IMR-90 (cell line): ENCODE measurements at regions not wholly inside any gene's neighbourhood (a gene's known extent, or its start where the extent isn't known, plus 50 kb on each side); places are given as distances from the start of the nearest gene placed in this dataset.

Experiments used
- ATAC-seq: fragments of 200-7000 bp; cut with Tn5 transposase; 2 replicates; pipeline ENCODE4 v1.9.1; 2020; ENCODE audit warnings: low read depth, mild to moderate bottlenecking, moderate library complexity
- BruUV-seq: library from RNA; stranded (reverse); fragments of 400-500 nt; replicated peaks from 2 replicates; lab custom pipeline; 2021; lab: Mats Ljungman, UMichigan
- CTCF ChIA-PET: fragments of 300-600 bp; formaldehyde crosslinking; extraction: SDS; loops from one replicate; lab custom pipeline; 2021; ENCODE audit warnings: antibody characterized with exemption; lab: Yijun Ruan, JAX
- POLR2A ChIA-PET: fragments of 300-600 bp; sonication (Branson Sonifier 250); formaldehyde crosslinking; loops from one replicate; lab custom pipeline; 2022; ENCODE audit warnings: antibody characterized with exemption; ENCODE audit not compliant: unreplicated experiment; lab: Charles Lee
- DNase-seq: peaks from one replicate; pipeline ENCODE4 v3.0.0; 2013
- H2AFZ ChIP-seq: replicated peaks from 2 replicates; pipeline ENCODE3; 2013; ENCODE audit warnings: low read length, mild to moderate bottlenecking; ENCODE audit not compliant: poor library complexity
- H2AK5ac ChIP-seq: 2 replicates; pipeline ENCODE4 v1.6.1; 2013; ENCODE audit warnings: low read depth, low read length, inconsistent platforms
- H2AK9ac ChIP-seq: replicated peaks from 2 replicates; pipeline ENCODE3; 2013; ENCODE audit warnings: mild to moderate bottlenecking, low read depth, low read length, moderate library complexity; ENCODE audit not compliant: poor library complexity
- H2BK120ac ChIP-seq: 2 replicates; pipeline ENCODE4 v1.6.1; 2013; ENCODE audit warnings: low read depth, low read length, inconsistent platforms
- H2BK15ac ChIP-seq: 3 replicates; pipeline ENCODE4 v1.6.1; 2013; ENCODE audit warnings: low read depth, low read length, inconsistent platforms
- H2BK20ac ChIP-seq: 2 replicates; pipeline ENCODE4 v1.6.1; 2013; ENCODE audit warnings: low read depth, mild to moderate bottlenecking, inconsistent platforms, low read length, moderate library complexity
- H2BK5ac ChIP-seq: 2 replicates; pipeline ENCODE4 v1.6.1; 2013; ENCODE audit warnings: mild to moderate bottlenecking, low read depth, low read length, inconsistent platforms; ENCODE audit not compliant: poor library complexity, severe bottlenecking
- H3K14ac ChIP-seq: replicated peaks from 2 replicates; pipeline ENCODE4 v1.6.1; 2013; ENCODE audit warnings: low read depth, low read length, inconsistent platforms
- H3K18ac ChIP-seq: 2 replicates; pipeline ENCODE4 v1.6.1; 2013; ENCODE audit warnings: low read depth, low read length, control low read depth
- H3K23ac ChIP-seq: 2 replicates; pipeline ENCODE4 v1.6.1; 2013; ENCODE audit warnings: low read depth, low read length, inconsistent platforms
- H3K27ac ChIP-seq: 2 replicates; pipeline ENCODE4 v1.5.1; 2013; ENCODE audit warnings: mild to moderate bottlenecking, control low read depth, low read length; ENCODE audit not compliant: insufficient read depth
- H3K27me3 ChIP-seq: 2 replicates; pipeline ENCODE4 v1.6.1; 2013; ENCODE audit warnings: low read length; ENCODE audit not compliant: control insufficient read depth, insufficient read depth
- H3K36me3 ChIP-seq: 2 replicates; pipeline ENCODE4 v1.6.1; 2013; ENCODE audit warnings: low read length, mixed read lengths; ENCODE audit not compliant: control insufficient read depth, insufficient read depth
- H3K4ac ChIP-seq: 2 replicates; pipeline ENCODE4 v1.6.1; 2013; ENCODE audit warnings: low read depth, low read length, inconsistent platforms
- H3K4me1 ChIP-seq: 2 replicates; pipeline ENCODE4 v1.6.1; 2013; ENCODE audit warnings: low read length, mixed read lengths; ENCODE audit not compliant: control insufficient read depth, insufficient read depth
- H3K4me2 ChIP-seq: 2 replicates; pipeline ENCODE4 v1.6.1; 2013; ENCODE audit warnings: low read depth, mild to moderate bottlenecking, control low read depth, low read length, moderate library complexity
- H3K4me3 ChIP-seq: 2 replicates; pipeline ENCODE4 v1.5.1; 2013; ENCODE audit warnings: low read depth, mild to moderate bottlenecking, control low read depth, low read length, moderate library complexity; ENCODE audit not compliant: insufficient read depth
- H3K56ac ChIP-seq: 2 replicates; pipeline ENCODE4 v1.6.1; 2013; ENCODE audit warnings: low read length, inconsistent platforms; ENCODE audit not compliant: insufficient read depth; ENCODE audit errors: extremely low read depth
- H3K79me1 ChIP-seq, 2 experiments: 2 replicates each; pipeline ENCODE4 v1.6.1; 2013; ENCODE audit warnings: low read length in 2 of 2, inconsistent platforms in 1 of 2, low read depth in 1 of 2
- H3K9ac ChIP-seq: 2 replicates; pipeline ENCODE4 v1.6.1; 2013; ENCODE audit warnings: low read depth, low read length, control low read depth
- H3K9me1 ChIP-seq: 2 replicates; pipeline ENCODE4 v1.6.1; 2013; ENCODE audit warnings: low read length, inconsistent platforms; ENCODE audit not compliant: insufficient read depth
- H3K9me3 ChIP-seq: 2 replicates; pipeline ENCODE4 v1.6.1; 2013; ENCODE audit warnings: low read length; ENCODE audit not compliant: control insufficient read depth, insufficient read depth
- H4K20me1 ChIP-seq: 2 replicates; pipeline ENCODE4 v1.6.1; 2013; ENCODE audit warnings: low read length, inconsistent platforms; ENCODE audit not compliant: insufficient read depth
- H4K5ac ChIP-seq: 2 replicates; pipeline ENCODE4 v1.6.1; 2013; ENCODE audit warnings: mild to moderate bottlenecking, low read depth, low read length, control low read depth
- H4K8ac ChIP-seq, 2 experiments: 2 replicates each; pipeline ENCODE4 v1.6.1; 2013; ENCODE audit warnings: low read depth in 2 of 2, low read length in 2 of 2, control low read depth in 1 of 2, inconsistent platforms in 1 of 2
- H4K91ac ChIP-seq: 2 replicates; pipeline ENCODE4 v1.6.1; 2013; ENCODE audit warnings: low read depth, low read length, inconsistent platforms; ENCODE audit not compliant: insufficient read depth
- CHD1 ChIP-seq: IDR thresholded peaks from 2 replicates; pipeline ENCODE4 v1.6.1; 2012; ENCODE audit warnings: low read depth, low read length, improper control_type of control experiment
- FOS ChIP-seq: fragments of 150-350 bp; IDR thresholded peaks from 2 replicates; pipeline ENCODE4 v1.6.1; 2016; ENCODE audit warnings: low read depth, low read length
- MAFK ChIP-seq: IDR thresholded peaks from 2 replicates; pipeline ENCODE4 v1.6.1; 2012; ENCODE audit warnings: low read depth, low read length, improper control_type of control experiment
- MXI1 ChIP-seq: IDR thresholded peaks from 2 replicates; pipeline ENCODE4 v1.6.1; 2012; ENCODE audit warnings: low read depth, mild to moderate bottlenecking, low read length, moderate library complexity, borderline replicate concordance
- RAD21 ChIP-seq: IDR thresholded peaks from 2 replicates; pipeline ENCODE4 v1.6.1; 2012; ENCODE audit warnings: low read length, improper control_type of control experiment
- RCOR1 ChIP-seq: IDR thresholded peaks from 2 replicates; pipeline ENCODE4 v1.6.1; 2012; ENCODE audit warnings: mild to moderate bottlenecking, low read length, improper control_type of control experiment; ENCODE audit not compliant: insufficient replicate concordance
- USF2 ChIP-seq: fragments of 150-350 bp; IDR thresholded peaks from 2 replicates; pipeline ENCODE4 v1.6.1; 2017; ENCODE audit warnings: mild to moderate bottlenecking, antibody characterized with exemption, low read length, low read depth
- WGBS, 2 experiments: methylation state at CpG; one replicate each; pipeline versions ENCODE4 v1.1.5 to v1.1.7; 2013; ENCODE audit warnings: missing lambda C conversion rate in 2 of 2; ENCODE audit not compliant: insufficient read length in 1 of 2; ENCODE audit errors: extremely low coverage in 2 of 2; 5-methylcytosine and 5-hydroxymethylcytosine counted together
- dilution Hi-C: fragments of 300-500 bp; cut with HindIII; formaldehyde crosslinking; loops from one replicate; pipeline ENCODE4 v1.14.3; 2018; ENCODE audit warnings: low sequenced_read_pairs; ENCODE audit not compliant: unreplicated experiment
- in situ Hi-C: fragments of 300-500 bp; cut with MboI; formaldehyde crosslinking; loops from 3 replicates; pipeline ENCODE4 v1.14.3; 2019; ENCODE audit warnings: low sequenced_read_pairs, inconsistent platforms, mixed read lengths
- intact Hi-C: fragments of 100-400 bp; cut with micrococcal nuclease; formaldehyde crosslinking; loops from 2 replicates; pipeline ENCODE4 v1.10.0; 2022
- TF ChIP-seq, protein P1 (sequence below): conservative IDR thresholded peaks from 2 replicates; pipeline ENCODE4 v1.5.1; 2012; ENCODE audit warnings: mild to moderate bottlenecking, low read depth, low read length, improper control_type of control experiment

GRCh38 chr20:54324652-54325285, 116.9 kb downstream of the PFDN4 start:
- H2BK20ac ChIP-seq: no peak overlapping the region
- no peak overlapping the region for H3K9ac ChIP-seq
- no peaks in the 10 kb centered on the region for H3K27me3 ChIP-seq
- H4K8ac ChIP-seq: no peak overlapping the region
- H3K79me1 ChIP-seq: no peaks in the 10 kb centered on the region
- H4K20me1 ChIP-seq: no peaks in the 10 kb centered on the region
- H4K5ac ChIP-seq: no peak overlapping the region
- ChIA-PET CTCF (no interaction called here), POLR2A (no interaction called here)
- DNase-seq: no peak
- no peak overlapping the region for H2BK5ac ChIP-seq
- no TSS peak for BruUV-seq
- no peak for TF ChIP-seq FOS
- no peak for TF ChIP-seq CHD1
- TF ChIP-seq RCOR1: no peak
- TF ChIP-seq, protein P1, sequence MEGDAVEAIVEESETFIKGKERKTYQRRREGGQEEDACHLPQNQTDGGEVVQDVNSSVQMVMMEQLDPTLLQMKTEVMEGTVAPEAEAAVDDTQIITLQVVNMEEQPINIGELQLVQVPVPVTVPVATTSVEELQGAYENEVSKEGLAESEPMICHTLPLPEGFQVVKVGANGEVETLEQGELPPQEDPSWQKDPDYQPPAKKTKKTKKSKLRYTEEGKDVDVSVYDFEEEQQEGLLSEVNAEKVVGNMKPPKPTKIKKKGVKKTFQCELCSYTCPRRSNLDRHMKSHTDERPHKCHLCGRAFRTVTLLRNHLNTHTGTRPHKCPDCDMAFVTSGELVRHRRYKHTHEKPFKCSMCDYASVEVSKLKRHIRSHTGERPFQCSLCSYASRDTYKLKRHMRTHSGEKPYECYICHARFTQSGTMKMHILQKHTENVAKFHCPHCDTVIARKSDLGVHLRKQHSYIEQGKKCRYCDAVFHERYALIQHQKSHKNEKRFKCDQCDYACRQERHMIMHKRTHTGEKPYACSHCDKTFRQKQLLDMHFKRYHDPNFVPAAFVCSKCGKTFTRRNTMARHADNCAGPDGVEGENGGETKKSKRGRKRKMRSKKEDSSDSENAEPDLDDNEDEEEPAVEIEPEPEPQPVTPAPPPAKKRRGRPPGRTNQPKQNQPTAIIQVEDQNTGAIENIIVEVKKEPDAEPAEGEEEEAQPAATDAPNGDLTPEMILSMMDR: no peak
- no peak for TF ChIP-seq MAFK
- TF ChIP-seq MXI1: no peak
- no peak for TF ChIP-seq USF2
- no peak for TF ChIP-seq RAD21
- H3K4me3 ChIP-seq: no peak overlapping the region
- H3K4ac ChIP-seq: no peak overlapping the region
- no peak overlapping the region for H3K27ac ChIP-seq
- ATAC-seq: no peak
- no peaks in the 10 kb centered on the region for H3K36me3 ChIP-seq
- H2AFZ ChIP-seq: no peak overlapping the region
- H2BK15ac ChIP-seq: no peak overlapping the region
- no peaks in the 10 kb centered on the region for H3K9me3 ChIP-seq
- H3K9me1 ChIP-seq: no peaks in the 10 kb centered on the region
- no peak overlapping the region for H4K91ac ChIP-seq
- no peak overlapping the region for H3K18ac ChIP-seq
- H2AK9ac ChIP-seq: no peak overlapping the region
- 0 out of 2 replicates have a peak, but pooled peaks cover 2% of the 10 kb centered on the region for H3K4me1 ChIP-seq
- intact Hi-C loops (no loop called here), in situ Hi-C loops (no loop called here), dilution Hi-C loops (no loop called here)
- H2AK5ac ChIP-seq: no peak overlapping the region
- no peak overlapping the region for H3K23ac ChIP-seq
- no peak overlapping the region for H2BK120ac ChIP-seq
- H3K56ac ChIP-seq: no peak overlapping the region
- H3K4me2 ChIP-seq: no peak overlapping the region
- WGBS, 2 experiments: no CpG with 5 or more reads among the region's 3 CpGs
- H3K14ac ChIP-seq: no peak overlapping the region
